ENCODE measurements at regions not wholly inside any gene's neighbourhood (a gene's known extent, or its start where the extent isn't known, plus 50 kb on each side); places are given as distances from the start of the nearest gene placed in this dataset.

DNA sequence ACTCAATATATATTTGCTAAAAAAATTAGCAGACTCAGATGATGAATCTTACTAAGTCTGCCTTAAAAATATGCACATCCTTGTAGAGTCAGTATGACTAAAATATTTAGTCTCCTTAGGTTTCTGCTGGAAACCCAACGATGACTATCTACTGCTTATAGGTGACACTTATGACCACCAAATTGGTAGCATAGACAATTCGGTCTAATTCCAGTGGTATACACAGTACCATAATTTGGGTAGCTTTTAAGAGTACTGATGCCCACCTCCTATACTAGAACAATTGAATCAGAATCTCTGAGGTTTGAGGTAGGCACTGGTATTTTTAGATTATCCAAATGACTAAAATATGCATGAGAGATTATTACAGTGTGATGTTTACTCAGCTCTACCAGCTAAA, 740.8 kb upstream of the ZEB2 start:
- no peaks in the 10 kb centered on the region for H3K4me1 ChIP-seq (ENCODE audit: control insufficient read depth in 1 of 2, insufficient read depth in 2 of 2, low read length in 2 of 2)
- no peak overlapping the region for H3K27ac ChIP-seq (ENCODE audit: low read depth, low read length)
- BruUV-seq (replicated peaks): no TSS peak
- no peak for TF ChIP-seq TCF7L2 (IDR thresholded peaks at IDR 0.05; ENCODE audit: borderline replicate concordance, extremely low read depth, insufficient read depth, insufficient read length)
- no peak for TF ChIP-seq RAD21 (IDR thresholded peaks at IDR 0.05; ENCODE audit: low read depth)
- no peak for TF ChIP-seq YY1 (IDR thresholded peaks at IDR 0.05; ENCODE audit: extremely low read depth, insufficient replicate concordance, low read depth, low read length)
- TF ChIP-seq ATF3 (IDR thresholded peaks at IDR 0.05): no peak
- TF ChIP-seq FOSL1 (IDR thresholded peaks at IDR 0.05; ENCODE audit: low read depth): no peak
- TF ChIP-seq POLR2A (IDR thresholded peaks at IDR 0.05; ENCODE audit: borderline replicate concordance, extremely low read depth, insufficient read depth, insufficient read length): no peak
- TF ChIP-seq POLR2AphosphoS5 (IDR thresholded peaks at IDR 0.05; ENCODE audit: low read depth, low read length): no peak
- TF ChIP-seq CEBPB (IDR thresholded peaks at IDR 0.05; ENCODE audit: low read depth): no peak
- TF ChIP-seq CTCF (IDR thresholded peaks at IDR 0.05 in 2 of 3, conservative IDR thresholded peaks at IDR 0.05 in 1 of 3; ENCODE audit: borderline replicate concordance in 1 of 3, insufficient read depth in 1 of 3, low read depth in 2 of 3, low read length in 2 of 3): no peak
- TF ChIP-seq CBX3 (IDR thresholded peaks at IDR 0.05; ENCODE audit: low read depth): no peak
- TF ChIP-seq SRF (IDR thresholded peaks at IDR 0.05; ENCODE audit: low read depth): no peak
- TF ChIP-seq ZFX (IDR thresholded peaks at IDR 0.05): no peak
- POLR2A ChIA-PET: no interaction called here
- H3K36me3 ChIP-seq (ENCODE audit: control insufficient read depth in 1 of 2, insufficient read depth in 2 of 2, low read length in 2 of 2): no peaks in the 10 kb centered on the region
- ATAC-seq (no peak), DNase-seq (ENCODE audit: low read depth, low spot score) (no peak)
- H4K20me1 ChIP-seq (ENCODE audit: insufficient read depth): no peaks in the 10 kb centered on the region
- no peaks in the 10 kb centered on the region for H3K9me3 ChIP-seq (ENCODE audit: control insufficient read depth in 1 of 2, insufficient read depth in 1 of 2, low read depth in 1 of 2, low read length in 2 of 2)
- RAD21 ChIA-PET (ENCODE audit: low non-redundant PET in 1 of 2, low total read pairs in 2 of 2, uncharacterized antibody in 2 of 2, unreplicated experiment in 2 of 2): no interaction called here
- H2AFZ ChIP-seq (ENCODE audit: low read depth, low read length, poor library complexity, severe bottlenecking): no peak overlapping the region
- CTCF ChIA-PET: no interaction called here
- H3K79me2 ChIP-seq (ENCODE audit: insufficient read depth, low read length): no peaks in the 10 kb centered on the region
- no peak overlapping the region for H3K9ac ChIP-seq (ENCODE audit: low read length)
- H3K4me2 ChIP-seq (ENCODE audit: low read length): no peak overlapping the region
- no peaks in the 10 kb centered on the region for H3K9me2 ChIP-seq (ENCODE audit: insufficient read depth)
- H3K4me3 ChIP-seq (replicated peaks in 1 of 2; ENCODE audit: low read depth in 1 of 2, low read length in 2 of 2): no peak overlapping the region
- intact Hi-C loops (cut with micrococcal nuclease): no loop called here
- H3K27me3 ChIP-seq (ENCODE audit: insufficient read depth, low read length): no peaks in the 10 kb centered on the region
